H9 (cell line): ENCODE measurements at regions not wholly inside any gene's neighbourhood (a gene's known extent, or its start where the extent isn't known, plus 50 kb on each side); places are given as distances from the start of the nearest gene placed in this dataset.

Experiments used
- DNase-seq: peaks from one replicate; pipeline ENCODE4 v3.0.0-alpha.2; 2017
- H2AFZ ChIP-seq: one replicate; pipeline ENCODE4 v1.6.1; 2013; ENCODE audit warnings: mild to moderate bottlenecking, low read length, control low read depth, moderate library complexity
- H2AK5ac ChIP-seq: 2 replicates; pipeline ENCODE4 v1.6.1; 2013; ENCODE audit warnings: low read length, control low read depth, mixed read lengths; ENCODE audit not compliant: insufficient read length
- H2BK120ac ChIP-seq: one replicate; pipeline ENCODE4 v1.6.1; 2013; ENCODE audit warnings: low read depth, mild to moderate bottlenecking, low read length, control low read depth, inconsistent platforms; ENCODE audit not compliant: poor library complexity, severe bottlenecking
- H2BK12ac ChIP-seq: 2 replicates; pipeline ENCODE4 v1.6.1; 2013; ENCODE audit warnings: low read length, control low read depth, mixed read lengths, low read depth; ENCODE audit not compliant: insufficient read length
- H2BK15ac ChIP-seq: 2 replicates; pipeline ENCODE4 v1.6.1; 2013; ENCODE audit warnings: low read depth, low read length, control low read depth
- H2BK20ac ChIP-seq: one replicate; pipeline ENCODE4 v1.6.1; 2013; ENCODE audit warnings: low read depth, mild to moderate bottlenecking, low read length, control low read depth, inconsistent platforms; ENCODE audit not compliant: poor library complexity, severe bottlenecking
- H2BK5ac ChIP-seq: 2 replicates; pipeline ENCODE4 v1.6.1; 2013; ENCODE audit warnings: low read length, control low read depth, mixed read lengths; ENCODE audit not compliant: insufficient read length
- H3K14ac ChIP-seq: 2 replicates; pipeline ENCODE4 v1.6.1; 2013; ENCODE audit warnings: low read length, control low read depth; ENCODE audit not compliant: insufficient read depth
- H3K18ac ChIP-seq: 2 replicates; pipeline ENCODE4 v1.6.1; 2013; ENCODE audit warnings: low read depth, mild to moderate bottlenecking, mixed read lengths, low read length, control low read depth; ENCODE audit not compliant: insufficient read length
- H3K23ac ChIP-seq: 2 replicates; pipeline ENCODE4 v1.6.1; 2013; ENCODE audit warnings: low read length, control low read depth, mixed read lengths, low read depth; ENCODE audit not compliant: insufficient read length
- H3K23me2 ChIP-seq: 2 replicates; pipeline ENCODE4 v1.6.1; 2013; ENCODE audit warnings: low read depth, mild to moderate bottlenecking, mixed read lengths, low read length, control low read depth; ENCODE audit not compliant: insufficient read length, poor library complexity, severe bottlenecking
- H3K27ac ChIP-seq: 2 replicates; pipeline ENCODE4 v1.5.1; 2013; ENCODE audit warnings: low read length, control low read depth, mixed read lengths, low read depth; ENCODE audit not compliant: insufficient read length
- H3K27me3 ChIP-seq: 2 replicates; pipeline ENCODE4 v1.6.1; 2013; ENCODE audit warnings: low read length, control low read depth, inconsistent platforms; ENCODE audit not compliant: insufficient read depth
- H3K4ac ChIP-seq: 2 replicates; pipeline ENCODE4 v1.6.1; 2013; ENCODE audit warnings: low read depth, mild to moderate bottlenecking, control low read depth, inconsistent platforms, low read length, moderate library complexity
- H3K4me1 ChIP-seq: 2 replicates; pipeline ENCODE4 v1.6.1; 2013; ENCODE audit warnings: low read length, control low read depth, inconsistent platforms; ENCODE audit not compliant: insufficient read depth
- H3K4me2 ChIP-seq: 2 replicates; pipeline ENCODE4 v1.6.1; 2013; ENCODE audit warnings: low read length, control low read depth, mixed read lengths; ENCODE audit not compliant: insufficient read length, insufficient read depth
- H3K56ac ChIP-seq: 2 replicates; pipeline ENCODE4 v1.6.1; 2013; ENCODE audit warnings: low read depth, mild to moderate bottlenecking, mixed read lengths, low read length, control low read depth; ENCODE audit not compliant: insufficient read length
- H3K79me1 ChIP-seq: 2 replicates; pipeline ENCODE4 v1.6.1; 2013; ENCODE audit warnings: low read depth, mild to moderate bottlenecking, moderate library complexity, low read length, control low read depth, inconsistent platforms; ENCODE audit not compliant: insufficient read depth, poor library complexity, severe bottlenecking
- H3K79me2 ChIP-seq: 2 replicates; pipeline ENCODE4 v1.6.1; 2013; ENCODE audit warnings: low read length, control low read depth, inconsistent platforms; ENCODE audit not compliant: insufficient read depth
- H3K9ac ChIP-seq: 2 replicates; pipeline ENCODE4 v1.6.1; 2013; ENCODE audit warnings: low read length, control low read depth, mixed read lengths; ENCODE audit not compliant: insufficient read length; ENCODE audit errors: extremely low read depth
- H3K9me3 ChIP-seq: one replicate; pipeline ENCODE4 v1.6.1; 2013; ENCODE audit warnings: low read depth, low read length, inconsistent platforms; ENCODE audit not compliant: control insufficient read depth
- H3T11ph ChIP-seq: one replicate; pipeline ENCODE4 v1.6.1; 2013; ENCODE audit warnings: mild to moderate bottlenecking, low read length, control low read depth, inconsistent platforms
- H4K20me1 ChIP-seq: one replicate; pipeline ENCODE4 v1.6.1; 2013; ENCODE audit not compliant: control insufficient read depth, insufficient read length, insufficient read depth
- H4K5ac ChIP-seq: 2 replicates; pipeline ENCODE4 v1.6.1; 2013; ENCODE audit warnings: low read depth, mild to moderate bottlenecking, mixed read lengths, low read length, control low read depth; ENCODE audit not compliant: insufficient read length
- H4K8ac ChIP-seq: replicated peaks from 2 replicates; pipeline ENCODE4 v1.6.1; 2013; ENCODE audit warnings: low read length, control low read depth, mixed read lengths, low read depth; ENCODE audit not compliant: insufficient read length
- H4K91ac ChIP-seq: 2 replicates; pipeline ENCODE4 v1.6.1; 2013; ENCODE audit warnings: low read depth, mild to moderate bottlenecking, moderate library complexity, mixed read lengths, low read length, control low read depth; ENCODE audit not compliant: insufficient read length
- H3K27ac Mint-ChIP-seq, 3 experiments: 2 replicates in 2 of 3; 3 replicates in 1 of 3; pipeline ENCODE4 v1.8.0; 2020 to 2021; ENCODE audit warnings: mixed read lengths in 3 of 3, mild to moderate bottlenecking in 1 of 3, moderate library complexity in 1 of 3
- H3K27me3 Mint-ChIP-seq: 2 replicates; pipeline ENCODE4 v1.8.0; 2021; ENCODE audit warnings: low read depth, mild to moderate bottlenecking, moderate library complexity, mixed read lengths
- H3K36me3 Mint-ChIP-seq, 3 experiments: 2 replicates in 2 of 3; 3 replicates in 1 of 3; pipeline ENCODE4 v1.8.0; 2020 to 2021; ENCODE audit warnings: low read depth in 3 of 3, mixed read lengths in 3 of 3; ENCODE audit not compliant: insufficient read depth in 1 of 3
- H3K4me1 Mint-ChIP-seq, 2 experiments: 2 replicates each; pipeline ENCODE4 v1.8.0; 2020; ENCODE audit warnings: mixed read lengths in 2 of 2
- H3K4me3 Mint-ChIP-seq, 2 experiments: 2 replicates in 1 of 2; 3 replicates in 1 of 2; pipeline ENCODE4 v1.8.0; 2020 to 2021; ENCODE audit warnings: mild to moderate bottlenecking in 2 of 2, mixed read lengths in 2 of 2, moderate library complexity in 1 of 2
- H3K9me3 Mint-ChIP-seq, 2 experiments: 2 replicates in 1 of 2; 3 replicates in 1 of 2; pipeline ENCODE4 v1.8.0; 2020; ENCODE audit warnings: mild to moderate bottlenecking in 2 of 2, mixed read lengths in 2 of 2, moderate library complexity in 1 of 2
- WGBS: extraction: QIAGEN DNeasy Blood & Tissue Kit; methylation state at CpG from one replicate; pipeline ENCODE4 v1.1.7; 2013; ENCODE audit warnings: missing lambda C conversion rate, low lambda C conversion rate, mixed read lengths; ENCODE audit not compliant: insufficient read length; ENCODE audit errors: extremely low coverage; 5-methylcytosine and 5-hydroxymethylcytosine counted together
- TF ChIP-seq, protein P1 (sequence below): fragments of 200-600 bp; sonication (generic); conservative IDR thresholded peaks from 3 replicates; pipeline ENCODE4 v1.8.0; 2021; ENCODE audit warnings: antibody characterized with exemption, mild to moderate bottlenecking

DNA sequence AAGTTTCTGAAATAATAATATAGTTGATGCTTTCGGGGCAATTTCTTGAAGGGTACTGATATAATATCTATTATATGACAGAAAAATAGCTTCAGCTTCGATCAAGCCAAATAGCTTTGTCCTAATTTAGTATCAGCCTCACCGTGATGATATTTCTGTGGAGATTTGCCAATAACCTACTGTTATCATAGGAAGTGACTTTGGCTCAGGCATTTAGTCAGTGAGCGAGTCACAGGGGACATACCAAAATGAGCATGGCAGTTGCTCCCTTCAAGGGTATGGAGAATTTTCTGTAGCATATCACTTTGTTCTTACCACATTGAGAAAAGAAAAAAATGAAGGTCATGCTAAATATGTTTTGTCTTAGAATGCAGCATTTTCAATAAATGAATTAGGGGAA is 767.6 kb upstream of the SLITRK1 start:
- H3K27me3 Mint-ChIP-seq: no peaks in the 10 kb centered on the region; the same call in 1 of the 2 replicates
- no CpG with 5 or more reads among the region's 4 CpGs for WGBS

More for the DNA sequence above, 767.6 kb upstream of the SLITRK1 start:
- H4K8ac ChIP-seq: no peak overlapping the region
- no peak overlapping the region for H3K4ac ChIP-seq
- no peak overlapping the region for H3K27ac ChIP-seq
- H4K91ac ChIP-seq: no peak overlapping the region
- no peaks in the 10 kb centered on the region for H4K20me1 ChIP-seq
- H3K9ac ChIP-seq: no peak overlapping the region
- H3K23me2 ChIP-seq: no peaks in the 10 kb centered on the region
- no peak overlapping the region for H2BK15ac ChIP-seq
- no peak overlapping the region for H3K56ac ChIP-seq
- no peaks in the 10 kb centered on the region for H3K79me1 ChIP-seq
- no peak overlapping the region for H3K23ac ChIP-seq
- no peak overlapping the region for H3T11ph ChIP-seq
- Mint-ChIP-seq H3K9me3 (peaks cover 14 to 41% of the 10 kb centered on the region in 2 experiments; a peak in 4 of 5 replicates), H3K27ac (0 out of 7 replicates have a peak overlapping the region, but pooled peaks of 1 of the 3 experiments have one; percentile 16), H3K4me3 (no peak overlapping the region), H3K36me3 (peaks cover 14 to 40% (median 34%) of the 10 kb centered on the region in 3 experiments), H3K4me1 (peaks cover 9 to 30% of the 10 kb centered on the region in 2 experiments)
- H3K14ac ChIP-seq: no peak overlapping the region
- H3K4me1 ChIP-seq: no peaks in the 10 kb centered on the region
- no peak overlapping the region for H2BK5ac ChIP-seq
- TF ChIP-seq, protein P1, sequence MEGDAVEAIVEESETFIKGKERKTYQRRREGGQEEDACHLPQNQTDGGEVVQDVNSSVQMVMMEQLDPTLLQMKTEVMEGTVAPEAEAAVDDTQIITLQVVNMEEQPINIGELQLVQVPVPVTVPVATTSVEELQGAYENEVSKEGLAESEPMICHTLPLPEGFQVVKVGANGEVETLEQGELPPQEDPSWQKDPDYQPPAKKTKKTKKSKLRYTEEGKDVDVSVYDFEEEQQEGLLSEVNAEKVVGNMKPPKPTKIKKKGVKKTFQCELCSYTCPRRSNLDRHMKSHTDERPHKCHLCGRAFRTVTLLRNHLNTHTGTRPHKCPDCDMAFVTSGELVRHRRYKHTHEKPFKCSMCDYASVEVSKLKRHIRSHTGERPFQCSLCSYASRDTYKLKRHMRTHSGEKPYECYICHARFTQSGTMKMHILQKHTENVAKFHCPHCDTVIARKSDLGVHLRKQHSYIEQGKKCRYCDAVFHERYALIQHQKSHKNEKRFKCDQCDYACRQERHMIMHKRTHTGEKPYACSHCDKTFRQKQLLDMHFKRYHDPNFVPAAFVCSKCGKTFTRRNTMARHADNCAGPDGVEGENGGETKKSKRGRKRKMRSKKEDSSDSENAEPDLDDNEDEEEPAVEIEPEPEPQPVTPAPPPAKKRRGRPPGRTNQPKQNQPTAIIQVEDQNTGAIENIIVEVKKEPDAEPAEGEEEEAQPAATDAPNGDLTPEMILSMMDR: no peak
- H4K5ac ChIP-seq: no peak overlapping the region
- no peaks in the 10 kb centered on the region for H3K27me3 ChIP-seq
- no peak overlapping the region for H2AFZ ChIP-seq
- H3K4me2 ChIP-seq: no peak overlapping the region
- no peak overlapping the region for H2BK20ac ChIP-seq
- H3K18ac ChIP-seq: no peak overlapping the region
- H3K9me3 ChIP-seq: no peaks in the 10 kb centered on the region
- no peak overlapping the region for H2AK5ac ChIP-seq
- no peak overlapping the region for H2BK12ac ChIP-seq
- no peak overlapping the region for H2BK120ac ChIP-seq
- DNase-seq: no peak
- no peaks in the 10 kb centered on the region for H3K79me2 ChIP-seq
